SU-DHL-6 (cell line): ENCODE measurements at regions not wholly inside any gene's neighbourhood (a gene's known extent, or its start where the extent isn't known, plus 50 kb on each side); places are given as distances from the start of the nearest gene placed in this dataset.

ENCODE experiments used
- EZH2phosphoT487 ChIP-seq: fragments of 200-600 bp; sonication (generic), shearing (Covaris generic); conservative IDR thresholded peaks from 2 replicates; pipeline ENCODE4 v1.6.1; 2018; ENCODE audit warnings: mild to moderate bottlenecking, antibody characterized with exemption, low read length, moderate library complexity, mixed read lengths
- TF ChIP-seq, protein P1 (sequence below): fragments of 200-600 bp; sonication (generic); IDR thresholded peaks from one replicate; pipeline ENCODE4 v1.5.1; 2017; ENCODE audit warnings: antibody characterized with exemption, mild to moderate bottlenecking, low read length, moderate library complexity; ENCODE audit not compliant: insufficient read depth, poor library complexity, severe bottlenecking

DNA sequence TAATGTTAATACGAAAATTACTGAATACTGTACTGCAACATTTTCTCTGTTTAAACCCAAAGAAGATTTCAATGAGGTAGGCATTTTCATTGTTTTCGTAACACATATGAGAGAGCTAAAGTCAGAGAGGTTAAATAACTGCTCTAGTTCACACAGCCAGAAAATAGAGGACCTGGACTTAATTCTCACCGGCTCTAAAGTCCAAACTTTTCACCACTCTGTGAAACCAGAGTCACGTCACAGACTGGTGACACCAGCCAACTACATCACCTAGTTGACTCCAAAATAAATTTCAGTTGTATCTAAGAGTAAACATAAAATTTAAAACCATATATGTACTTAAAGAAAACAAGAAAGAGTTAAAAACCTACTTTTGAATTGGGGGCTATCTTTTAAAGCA lies 146.7 kb downstream of the FCRL5 start:
- TF ChIP-seq, protein P1, sequence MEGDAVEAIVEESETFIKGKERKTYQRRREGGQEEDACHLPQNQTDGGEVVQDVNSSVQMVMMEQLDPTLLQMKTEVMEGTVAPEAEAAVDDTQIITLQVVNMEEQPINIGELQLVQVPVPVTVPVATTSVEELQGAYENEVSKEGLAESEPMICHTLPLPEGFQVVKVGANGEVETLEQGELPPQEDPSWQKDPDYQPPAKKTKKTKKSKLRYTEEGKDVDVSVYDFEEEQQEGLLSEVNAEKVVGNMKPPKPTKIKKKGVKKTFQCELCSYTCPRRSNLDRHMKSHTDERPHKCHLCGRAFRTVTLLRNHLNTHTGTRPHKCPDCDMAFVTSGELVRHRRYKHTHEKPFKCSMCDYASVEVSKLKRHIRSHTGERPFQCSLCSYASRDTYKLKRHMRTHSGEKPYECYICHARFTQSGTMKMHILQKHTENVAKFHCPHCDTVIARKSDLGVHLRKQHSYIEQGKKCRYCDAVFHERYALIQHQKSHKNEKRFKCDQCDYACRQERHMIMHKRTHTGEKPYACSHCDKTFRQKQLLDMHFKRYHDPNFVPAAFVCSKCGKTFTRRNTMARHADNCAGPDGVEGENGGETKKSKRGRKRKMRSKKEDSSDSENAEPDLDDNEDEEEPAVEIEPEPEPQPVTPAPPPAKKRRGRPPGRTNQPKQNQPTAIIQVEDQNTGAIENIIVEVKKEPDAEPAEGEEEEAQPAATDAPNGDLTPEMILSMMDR, result no peak
- TF ChIP-seq EZH2phosphoT487, result no peak
